Smooth muscle cell (in vitro differentiated cells): ENCODE measurements at regions not wholly inside any gene's neighbourhood (a gene's known extent, or its start where the extent isn't known, plus 50 kb on each side); places are given as distances from the start of the nearest gene placed in this dataset.

Experiments used
- DNase-seq: peaks from one replicate; lab custom pipeline; 2025; ENCODE audit not compliant: unreplicated experiment; lab: John Stamatoyannopoulos, UW
- H2AFZ ChIP-seq: fragments of 200-600 bp; sonication (generic); 2 replicates; pipeline ENCODE4 v1.6.0; 2016; ENCODE audit warnings: antibody characterized with exemption, low read depth, mild to moderate bottlenecking
- H3F3A ChIP-seq: fragments of 200-600 bp; sonication (generic); 2 replicates; pipeline ENCODE4 v1.6.0; 2017; ENCODE audit warnings: antibody characterized with exemption, low read depth
- H3K27ac ChIP-seq: fragments of 200-600 bp; sonication (generic); 2 replicates; pipeline ENCODE4 v1.5.1; 2016; ENCODE audit warnings: low read depth, mild to moderate bottlenecking
- H3K27me3 ChIP-seq: fragments of 200-600 bp; sonication (generic); 2 replicates; pipeline ENCODE4 v1.6.1; 2016; ENCODE audit warnings: low read depth, mild to moderate bottlenecking
- H3K36me3 ChIP-seq: fragments of 200-600 bp; sonication (generic); 2 replicates; pipeline ENCODE4 v1.5.1; 2016; ENCODE audit warnings: low read depth
- H3K4me1 ChIP-seq: fragments of 200-600 bp; sonication (generic); 2 replicates; pipeline ENCODE4 v1.5.1; 2016; ENCODE audit warnings: low read depth
- H3K4me2 ChIP-seq: fragments of 200-600 bp; sonication (generic); 2 replicates; pipeline ENCODE4 v1.6.0; 2016; ENCODE audit warnings: mild to moderate bottlenecking
- H3K4me3 ChIP-seq: fragments of 200-600 bp; sonication (generic); 2 replicates; pipeline ENCODE4 v1.5.1; 2016; ENCODE audit warnings: mild to moderate bottlenecking
- H3K79me2 ChIP-seq: fragments of 200-600 bp; sonication (generic); 2 replicates; pipeline ENCODE4 v1.6.0; 2016; ENCODE audit warnings: low read depth, mild to moderate bottlenecking
- H3K9ac ChIP-seq: fragments of 200-600 bp; sonication (generic); 2 replicates; pipeline ENCODE4 v1.6.0; 2016; ENCODE audit warnings: low read depth
- H3K9me3 ChIP-seq: fragments of 200-600 bp; sonication (generic); replicated peaks from 2 replicates; pipeline ENCODE4 v1.5.1; 2016; ENCODE audit warnings: low read depth
- H4K20me1 ChIP-seq: fragments of 200-600 bp; sonication (generic); 2 replicates; pipeline ENCODE4 v1.6.0; 2016; ENCODE audit warnings: low read depth
- WGBS: methylation state at CpG from one replicate; pipeline ENCODE4 v1.1.7; 2016; ENCODE audit warnings: low lambda C conversion rate; 5-methylcytosine and 5-hydroxymethylcytosine counted together
- TF ChIP-seq, protein P1 (sequence below): fragments of 200-600 bp; sonication (generic); IDR thresholded peaks from 2 replicates; pipeline ENCODE4 v1.5.1; 2017; ENCODE audit warnings: borderline replicate concordance, mild to moderate bottlenecking, antibody characterized with exemption; ENCODE audit not compliant: insufficient read depth, poor library complexity, severe bottlenecking

- Histone ChIP-seq H2AFZ (no peak overlapping the region), H3K4me2 (no peak overlapping the region), H3K9ac (no peak overlapping the region), H3K4me3 (no peak overlapping the region), H3K27me3 (no peaks in the 10 kb centered on the region), H3F3A (no peaks in the 10 kb centered on the region), H4K20me1 (no peaks in the 10 kb centered on the region), H3K79me2 (no peaks in the 10 kb centered on the region), H3K9me3 (no peaks in the 10 kb centered on the region), H3K27ac (no peak overlapping the region), H3K36me3 (no peaks in the 10 kb centered on the region), H3K4me1 (no peaks in the 10 kb centered on the region)
- TF ChIP-seq, protein P1, sequence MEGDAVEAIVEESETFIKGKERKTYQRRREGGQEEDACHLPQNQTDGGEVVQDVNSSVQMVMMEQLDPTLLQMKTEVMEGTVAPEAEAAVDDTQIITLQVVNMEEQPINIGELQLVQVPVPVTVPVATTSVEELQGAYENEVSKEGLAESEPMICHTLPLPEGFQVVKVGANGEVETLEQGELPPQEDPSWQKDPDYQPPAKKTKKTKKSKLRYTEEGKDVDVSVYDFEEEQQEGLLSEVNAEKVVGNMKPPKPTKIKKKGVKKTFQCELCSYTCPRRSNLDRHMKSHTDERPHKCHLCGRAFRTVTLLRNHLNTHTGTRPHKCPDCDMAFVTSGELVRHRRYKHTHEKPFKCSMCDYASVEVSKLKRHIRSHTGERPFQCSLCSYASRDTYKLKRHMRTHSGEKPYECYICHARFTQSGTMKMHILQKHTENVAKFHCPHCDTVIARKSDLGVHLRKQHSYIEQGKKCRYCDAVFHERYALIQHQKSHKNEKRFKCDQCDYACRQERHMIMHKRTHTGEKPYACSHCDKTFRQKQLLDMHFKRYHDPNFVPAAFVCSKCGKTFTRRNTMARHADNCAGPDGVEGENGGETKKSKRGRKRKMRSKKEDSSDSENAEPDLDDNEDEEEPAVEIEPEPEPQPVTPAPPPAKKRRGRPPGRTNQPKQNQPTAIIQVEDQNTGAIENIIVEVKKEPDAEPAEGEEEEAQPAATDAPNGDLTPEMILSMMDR: no peak
- DNase-seq: no peak
- 79% methylated on average over 4 of the region's 4 CpGs for whole genome bisulfite sequencing
Measured at GRCh38 chr13:73879346-73880015, 254.7 kb downstream of the KLF12 start.

DNA sequence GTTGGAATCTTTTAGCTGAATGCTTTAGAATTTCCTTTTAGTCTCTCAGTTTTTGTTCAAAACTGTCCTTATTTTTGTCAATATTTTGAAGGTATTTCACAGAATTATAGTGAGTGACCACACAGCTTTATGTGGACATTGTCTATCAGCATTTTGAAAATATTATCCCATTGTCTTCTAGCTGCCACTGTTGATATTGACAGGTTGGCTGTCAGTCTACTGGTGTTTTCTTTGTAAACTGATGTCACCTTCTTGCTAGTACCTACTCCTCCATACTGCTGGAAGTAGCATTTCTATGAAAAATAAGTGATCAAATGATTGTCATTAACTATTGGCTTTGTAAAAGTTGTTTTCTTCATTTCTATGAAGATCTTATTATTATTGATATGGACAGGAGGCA lies 256.8 kb downstream of the KLF12 start:
- Histone ChIP-seq H3K27ac (no peak overlapping the region), H2AFZ (no peak overlapping the region), H3K4me3 (no peak overlapping the region), H3K9ac (no peak overlapping the region), H3K36me3 (no peaks in the 10 kb centered on the region), H3K27me3 (no peaks in the 10 kb centered on the region), H4K20me1 (no peaks in the 10 kb centered on the region), H3K4me2 (no peak overlapping the region), H3K9me3 (no peaks in the 10 kb centered on the region), H3F3A (no peaks in the 10 kb centered on the region), H3K4me1 (no peaks in the 10 kb centered on the region), H3K79me2 (no peaks in the 10 kb centered on the region)
- DNase-seq: no peak
- TF ChIP-seq, protein P1: no peak

DNA sequence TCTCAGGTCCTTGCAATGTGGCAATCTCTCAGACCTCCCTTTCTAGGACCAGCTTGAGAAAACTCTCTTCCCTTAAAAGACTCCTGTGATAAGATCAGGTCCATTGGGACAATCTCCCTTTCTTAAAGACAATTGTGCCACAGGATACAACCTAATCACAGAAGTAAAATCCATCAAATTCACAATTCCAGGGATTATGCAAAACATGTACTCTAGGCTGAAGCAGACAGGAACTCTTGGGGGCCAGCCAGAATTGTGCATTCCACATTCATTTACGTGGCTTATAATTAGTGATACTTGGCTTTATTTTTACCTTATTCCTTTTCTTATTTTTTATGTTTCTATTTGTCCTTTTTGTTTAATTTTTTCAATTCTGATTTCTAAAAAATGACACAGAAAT lies 257.9 kb downstream of the KLF12 start:
- no peak for DNase-seq
- Histone ChIP-seq H4K20me1 (no peaks in the 10 kb centered on the region), H3F3A (no peaks in the 10 kb centered on the region), H3K27ac (no peak overlapping the region), H3K9ac (no peak overlapping the region), H3K79me2 (no peaks in the 10 kb centered on the region), H2AFZ (no peak overlapping the region), H3K4me2 (no peak overlapping the region), H3K36me3 (no peaks in the 10 kb centered on the region), H3K27me3 (no peaks in the 10 kb centered on the region), H3K4me1 (no peaks in the 10 kb centered on the region), H3K4me3 (no peak overlapping the region), H3K9me3 (no peaks in the 10 kb centered on the region)
- TF ChIP-seq, protein P1: no peak
- 90% methylated on average over 1 of the region's 1 CpG for WGBS
